Activated naive CD4-positive, alpha-beta T cell treated with anti-CD3 and anti-CD28 coated beads, Interleukin-2, amount 50 U/mL, for 16 hours (primary cell): ENCODE measurements at regions not wholly inside any gene's neighbourhood (a gene's known extent, or its start where the extent isn't known, plus 50 kb on each side); places are given as distances from the start of the nearest gene placed in this dataset.
"Not testable (repeated sequence)": the region's sequence is repeated elsewhere in the genome, so short reads cannot be mapped to it uniquely, and the experiment has no call there.

Experiments used
- DNase-seq: peaks from one replicate; pipeline ENCODE4 v3.0.0-alpha.2; 2020

- not testable (repeated sequence) for DNase-seq
These were observed 330.1 kb upstream of the AR start for GRCh38 chrX:67213686-67214085.

GRCh38 chrX:67207912-67208311 lies 335.9 kb upstream of the AR start:
- no peak for DNase-seq

- DNase-seq = no peak
These were observed 384.4 kb upstream of the AR start for GRCh38 chrX:67159437-67159836.

- no peak for DNase-seq
These were observed 429.2 kb upstream of the AR start for GRCh38 chrX:67114635-67115034.

- no peak for DNase-seq
These were observed 438.1 kb upstream of the AR start for GRCh38 chrX:67105758-67106116.

- DNase-seq = no peak
These were observed 438.7 kb upstream of the AR start for GRCh38 chrX:67104982-67105757.

- no peak for DNase-seq
These were observed 443.6 kb upstream of the AR start for GRCh38 chrX:67100031-67100884.

GRCh38 chrX:67094061-67094460 lies 449.8 kb upstream of the AR start:
- no peak for DNase-seq

GRCh38 chrX:67050760-67051159 lies 411.9 kb upstream of the EDA2R start:
- DNase-seq = no peak

GRCh38 chrX:67044866-67045265 lies 406.0 kb upstream of the EDA2R start:
- DNase-seq = no peak

GRCh38 chrX:67044029-67044653 lies 405.3 kb upstream of the EDA2R start:
- DNase-seq = no peak

GRCh38 chrX:67004451-67004850 lies 365.6 kb upstream of the EDA2R start:
- DNase-seq = no peak

GRCh38 chrX:66994729-66995128 lies 355.9 kb upstream of the EDA2R start:
- no peak for DNase-seq

GRCh38 chrX:66992077-66992476 lies 353.2 kb upstream of the EDA2R start:
- not testable (repeated sequence) for DNase-seq

- no peak for DNase-seq
These were observed 349.5 kb upstream of the EDA2R start for GRCh38 chrX:66988331-66988730.

GRCh38 chrX:66961665-66962064 lies 322.8 kb upstream of the EDA2R start:
- DNase-seq = no peak

GRCh38 chrX:66931713-66932112 lies 292.8 kb upstream of the EDA2R start:
- no peak for DNase-seq

- not testable (repeated sequence) for DNase-seq
These were observed 291.6 kb upstream of the EDA2R start for GRCh38 chrX:66930516-66930915.

GRCh38 chrX:66920296-66920695 lies 281.4 kb upstream of the EDA2R start:
- no peak for DNase-seq

GRCh38 chrX:66919280-66919832 lies 280.5 kb upstream of the EDA2R start:
- no peak for DNase-seq

- DNase-seq = no peak
These were observed 279.6 kb upstream of the EDA2R start for GRCh38 chrX:66918511-66918910.

GRCh38 chrX:66915893-66916292 lies 277.0 kb upstream of the EDA2R start:
- DNase-seq = no peak

- DNase-seq = no peak
These were observed 275.2 kb upstream of the EDA2R start for GRCh38 chrX:66914080-66914479.

- no peak for DNase-seq
These were observed 273.5 kb upstream of the EDA2R start for GRCh38 chrX:66912417-66912816.
